ENCODE measurements at regions not wholly inside any gene's neighbourhood (a gene's known extent, or its start where the extent isn't known, plus 50 kb on each side); places are given as distances from the start of the nearest gene placed in this dataset.

GRCh38 chr4:98773638-98774037 is 115.2 kb upstream of the TSPAN5 start:
- TF ChIP-seq CTCF (conservative IDR thresholded peaks at IDR 0.05; ENCODE audit: low read depth, low read length): no peak
- no peak for DNase-seq (ENCODE audit: low read depth)
- no peak overlapping the region for H3K4me3 ChIP-seq (ENCODE audit: low read depth, low read length)

GRCh38 chr4:98771959-98772632 is 113.7 kb upstream of the TSPAN5 start:
- no peak for DNase-seq (ENCODE audit: low read depth)
- no peak for TF ChIP-seq CTCF (conservative IDR thresholded peaks at IDR 0.05; ENCODE audit: low read depth, low read length)
- no peak overlapping the region for H3K4me3 ChIP-seq (ENCODE audit: low read depth, low read length)

GRCh38 chr4:98765771-98766170 is 107.4 kb upstream of the TSPAN5 start:
- DNase-seq (ENCODE audit: low read depth): no peak
- H3K4me3 ChIP-seq (ENCODE audit: low read depth, low read length): no peak overlapping the region
- TF ChIP-seq CTCF (conservative IDR thresholded peaks at IDR 0.05; ENCODE audit: low read depth, low read length): no peak

GRCh38 chr4:98758182-98758581 is 99.8 kb upstream of the TSPAN5 start:
- DNase-seq (ENCODE audit: low read depth): no peak
- H3K4me3 ChIP-seq (ENCODE audit: low read depth, low read length): no peak overlapping the region
- no peak for TF ChIP-seq CTCF (conservative IDR thresholded peaks at IDR 0.05; ENCODE audit: low read depth, low read length)

- DNase-seq (ENCODE audit: low read depth): no peak
- H3K4me3 ChIP-seq (ENCODE audit: low read depth, low read length): no peak overlapping the region
- no peak for TF ChIP-seq CTCF (conservative IDR thresholded peaks at IDR 0.05; ENCODE audit: low read depth, low read length)
Measured at GRCh38 chr4:98754736-98755135, 96.3 kb upstream of the TSPAN5 start.

GRCh38 chr4:98749206-98749605 is 90.8 kb upstream of the TSPAN5 start:
- TF ChIP-seq CTCF (conservative IDR thresholded peaks at IDR 0.05; ENCODE audit: low read depth, low read length): no peak
- no peak for DNase-seq (ENCODE audit: low read depth)
- H3K4me3 ChIP-seq (ENCODE audit: low read depth, low read length): no peak overlapping the region

- DNase-seq (ENCODE audit: low read depth): no peak
- no peak overlapping the region for H3K4me3 ChIP-seq (ENCODE audit: low read depth, low read length)
- no peak for TF ChIP-seq CTCF (conservative IDR thresholded peaks at IDR 0.05; ENCODE audit: low read depth, low read length)
Measured at GRCh38 chr4:98748609-98749008, 90.2 kb upstream of the TSPAN5 start.
